ENCODE measurements at regions not wholly inside any gene's neighbourhood (a gene's known extent, or its start where the extent isn't known, plus 50 kb on each side); places are given as distances from the start of the nearest gene placed in this dataset.

- H3K4me1 Mint-ChIP-seq = no peaks in the 10 kb centered on the region
- ATAC-seq (no peak), DNase-seq (ENCODE audit: low spot score) (no peak)
- H3K27ac Mint-ChIP-seq = no peak overlapping the region
- TF ChIP-seq ZNF423 (CRISPR knock-in tag; IDR thresholded peaks at IDR 0.05) (no peak), ZNF671 (CRISPR knock-in tag; IDR thresholded peaks at IDR 0.05) (no peak), SP1 (CRISPR knock-in tag; conservative IDR thresholded peaks at IDR 0.05) (no peak), NFYB (CRISPR knock-in tag; conservative IDR thresholded peaks at IDR 0.05; ENCODE audit: low read depth) (no peak), NR3C1 (CRISPR knock-in tag; conservative IDR thresholded peaks at IDR 0.05; ENCODE audit: low read depth) (no peak), ZNF512 (CRISPR knock-in tag; IDR thresholded peaks at IDR 0.05; ENCODE audit: borderline replicate concordance) (no peak), PRDM15 (CRISPR knock-in tag; IDR thresholded peaks at IDR 0.05) (no peak), IRF2 (CRISPR knock-in tag; IDR thresholded peaks at IDR 0.05; ENCODE audit: borderline replicate concordance, low read depth) (no peak), FOXP1 (CRISPR knock-in tag; IDR thresholded peaks at IDR 0.05; ENCODE audit: borderline replicate concordance) (no peak), ZNF317 (CRISPR knock-in tag; IDR thresholded peaks at IDR 0.05; ENCODE audit: borderline replicate concordance, low read depth) (no peak), PRRX2 (CRISPR knock-in tag; IDR thresholded peaks at IDR 0.05) (no peak), ZNF425 (CRISPR knock-in tag; conservative IDR thresholded peaks at IDR 0.05) (no peak)
- no peaks in the 10 kb centered on the region for H3K27me3 Mint-ChIP-seq (ENCODE audit: low read depth)
- ChIA-PET CTCF (no interaction called here), POLR2A (no interaction called here)
- H3K4me3 Mint-ChIP-seq = no peak overlapping the region
- peaks cover 20% of the 10 kb centered on the region for H3K9me3 Mint-ChIP-seq
- H3K36me3 Mint-ChIP-seq = peaks cover 4% of the 10 kb centered on the region; the same call in 1 of the 2 replicates
Measured at GRCh38 chr4:100736641-100737451, 219.0 kb upstream of the EMCN start.

- H3K4me3 Mint-ChIP-seq = no peak overlapping the region
Measured at GRCh38 chr4:100728861-100729260, 211.0 kb upstream of the EMCN start.

More at GRCh38 chr4:100728861-100729260, 211.0 kb upstream of the EMCN start:
- DNase-seq (ENCODE audit: low spot score) = no peak
- ChIA-PET CTCF (no interaction called here), POLR2A (no interaction called here)
- H3K27me3 Mint-ChIP-seq (ENCODE audit: low read depth) = no peaks in the 10 kb centered on the region
- no peaks in the 10 kb centered on the region for H3K4me1 Mint-ChIP-seq
- no peak for TF ChIP-seq IRF2 (CRISPR knock-in tag; IDR thresholded peaks at IDR 0.05; ENCODE audit: borderline replicate concordance, low read depth)
- TF ChIP-seq ZNF671 (CRISPR knock-in tag; IDR thresholded peaks at IDR 0.05) = no peak
- no peak for TF ChIP-seq EMX1 (CRISPR knock-in tag; IDR thresholded peaks at IDR 0.05)
- TF ChIP-seq HMGXB4 (CRISPR knock-in tag; IDR thresholded peaks at IDR 0.05) = no peak
- H3K27ac Mint-ChIP-seq = no peak overlapping the region
- peaks cover 3% of the 10 kb centered on the region; the same call in 1 of the 2 replicates for H3K36me3 Mint-ChIP-seq
- no peak for ATAC-seq
- H3K9me3 Mint-ChIP-seq = peaks cover 13% of the 10 kb centered on the region
